ENCODE measurements at regions not wholly inside any gene's neighbourhood (a gene's known extent, or its start where the extent isn't known, plus 50 kb on each side); places are given as distances from the start of the nearest gene placed in this dataset.

GRCh38 chr20:63132131-63132714, 83.7 kb downstream of the YTHDF1 start:
- no peak overlapping the region for H3K27ac Mint-ChIP-seq
- H3K4me1 Mint-ChIP-seq: no peaks in the 10 kb centered on the region
- H3K27me3 Mint-ChIP-seq: peaks cover 8% of the 10 kb centered on the region
- H3K36me3 Mint-ChIP-seq: no peaks in the 10 kb centered on the region
- no peak overlapping the region for H3K4me3 Mint-ChIP-seq
- no peaks in the 10 kb centered on the region for H3K9me3 Mint-ChIP-seq

DNA sequence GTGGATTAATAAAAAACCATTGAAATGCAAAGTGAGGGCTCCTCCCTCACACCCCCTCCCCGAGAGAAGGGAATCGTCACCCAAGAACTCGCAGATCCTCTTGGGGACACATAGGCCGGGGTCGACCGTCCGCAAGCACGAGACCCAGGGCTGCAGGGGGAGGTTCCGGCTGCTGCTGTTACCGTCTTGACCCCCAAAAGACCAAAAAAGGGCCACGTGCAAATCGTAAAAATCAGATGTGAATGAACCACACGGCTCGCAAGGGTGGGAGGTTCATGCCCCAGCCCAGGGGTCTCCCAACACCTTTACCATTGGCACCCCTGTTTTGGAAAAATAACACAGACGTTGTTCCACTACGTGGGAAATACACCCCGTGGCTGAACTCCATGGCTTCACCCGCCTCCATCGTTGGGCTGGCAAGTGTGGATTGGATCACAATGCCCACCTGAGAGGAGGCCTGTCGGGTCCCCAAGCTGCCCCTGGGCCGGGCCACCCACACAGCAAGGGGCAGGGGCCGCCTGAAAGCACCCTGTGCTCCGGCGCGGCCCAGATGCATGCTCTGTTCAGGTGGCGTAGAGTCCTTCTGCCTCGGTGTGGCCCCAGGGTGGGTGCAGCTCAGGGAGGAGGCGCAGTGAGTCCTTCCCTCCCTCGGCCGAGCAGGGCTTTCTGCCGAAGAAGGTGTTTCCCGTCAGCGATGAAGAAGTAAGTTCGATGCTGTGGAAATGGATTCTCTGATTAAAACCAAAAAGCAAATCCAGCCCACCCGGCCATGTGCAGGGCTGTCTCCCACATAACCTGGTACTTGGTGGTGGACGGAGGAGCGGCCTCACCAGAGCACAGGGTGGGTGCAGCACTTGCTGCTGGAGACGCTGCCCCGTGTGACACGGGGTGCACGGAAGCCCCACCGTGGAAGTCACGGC, 85.0 kb downstream of the YTHDF1 start:
- no peaks in the 10 kb centered on the region for H3K36me3 Mint-ChIP-seq
- no peak overlapping the region for H3K4me3 Mint-ChIP-seq
- no peak overlapping the region for H3K27ac Mint-ChIP-seq
- peaks cover 8% of the 10 kb centered on the region for H3K27me3 Mint-ChIP-seq
- no peaks in the 10 kb centered on the region for H3K9me3 Mint-ChIP-seq
- H3K4me1 Mint-ChIP-seq: no peaks in the 10 kb centered on the region

DNA sequence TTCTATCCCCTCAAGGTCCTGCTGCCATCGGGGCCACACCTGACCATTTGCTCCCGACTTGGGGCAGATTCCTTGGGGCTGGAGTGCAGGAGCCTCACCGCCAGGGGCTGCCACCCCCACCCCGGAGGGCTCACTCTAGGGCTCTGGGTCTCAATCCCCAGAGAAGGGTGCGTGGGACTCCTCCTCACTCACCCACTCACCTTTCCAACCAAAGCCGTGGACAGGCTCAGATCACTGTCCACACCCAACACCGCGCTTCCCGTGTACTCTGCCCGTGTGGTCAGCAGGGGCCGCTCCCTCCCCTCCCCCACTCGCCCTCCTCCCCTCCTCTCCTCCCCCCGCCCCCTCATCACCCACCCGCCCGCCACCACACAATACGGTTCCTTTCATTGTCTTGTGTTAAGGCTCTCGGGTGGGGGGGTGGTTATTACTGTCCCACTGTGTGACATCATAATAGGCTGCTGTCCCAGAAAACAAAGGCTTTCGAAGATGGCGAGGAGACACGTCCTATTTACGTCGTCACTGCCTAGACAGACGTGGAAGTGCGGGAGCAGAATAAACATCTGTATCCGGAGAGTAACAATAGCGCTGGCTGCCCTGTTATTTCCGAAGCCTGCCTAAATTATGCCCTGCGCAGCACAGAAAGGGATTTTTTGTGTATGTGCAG, 85.8 kb downstream of the YTHDF1 start:
- H3K4me3 Mint-ChIP-seq: no peak overlapping the region
- no peaks in the 10 kb centered on the region for H3K4me1 Mint-ChIP-seq
- H3K9me3 Mint-ChIP-seq: no peaks in the 10 kb centered on the region
- H3K27me3 Mint-ChIP-seq: peaks cover 8% of the 10 kb centered on the region
- no peaks in the 10 kb centered on the region for H3K36me3 Mint-ChIP-seq
- H3K27ac Mint-ChIP-seq: no peak overlapping the region

DNA sequence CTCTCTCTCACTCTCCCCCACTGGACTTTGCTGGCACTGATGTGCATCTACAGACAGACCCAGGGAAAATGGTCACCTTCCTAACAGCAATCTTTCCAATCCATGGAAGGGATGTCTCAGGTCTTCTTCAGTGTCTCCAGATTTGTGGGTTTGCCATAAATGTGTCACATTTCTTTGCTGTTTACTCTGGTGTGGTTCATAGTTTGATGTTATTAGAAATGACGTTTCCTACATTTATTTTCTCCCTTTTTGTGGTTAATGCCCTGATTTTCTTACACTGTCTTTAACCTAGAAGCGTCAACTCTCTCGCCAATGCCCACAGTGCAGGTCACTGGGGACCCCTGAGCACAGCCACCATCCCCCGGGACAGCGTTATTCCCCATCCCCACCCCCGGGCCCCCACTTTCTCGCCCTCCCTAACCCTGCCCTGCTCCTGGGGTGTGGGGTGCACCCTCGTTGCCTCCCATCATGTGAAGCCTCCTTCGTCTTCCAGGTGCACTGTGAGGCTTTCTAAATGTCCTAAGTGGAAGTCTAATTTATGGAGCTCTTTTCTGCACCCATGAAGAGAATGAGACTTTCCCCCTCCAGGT, 86.5 kb downstream of the YTHDF1 start:
- Mint-ChIP-seq H3K9me3 (no peaks in the 10 kb centered on the region), H3K4me3 (no peak overlapping the region), H3K27ac (no peak overlapping the region), H3K36me3 (no peaks in the 10 kb centered on the region), H3K4me1 (no peaks in the 10 kb centered on the region), H3K27me3 (peaks cover 10% of the 10 kb centered on the region)

DNA sequence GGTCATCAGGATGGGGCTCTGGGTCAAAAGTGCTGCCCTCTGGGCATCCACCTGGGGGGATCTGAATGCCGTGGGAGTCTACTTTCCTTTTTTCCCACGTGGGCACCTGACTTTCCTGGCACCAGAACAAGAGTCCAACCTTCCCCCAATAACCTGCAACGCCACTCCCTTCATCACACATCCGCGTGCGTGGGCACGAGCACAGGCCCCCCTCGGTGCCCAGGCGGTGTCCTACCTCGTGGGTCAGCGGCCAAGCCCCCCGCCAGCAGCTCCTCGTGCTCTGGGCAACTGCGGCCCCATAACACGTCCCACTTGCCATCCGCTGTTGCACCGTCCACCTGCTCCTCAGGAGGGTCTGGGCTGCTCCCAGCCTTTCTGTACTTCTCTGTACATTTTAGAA, 87.0 kb downstream of the YTHDF1 start:
- H3K36me3 Mint-ChIP-seq: no peaks in the 10 kb centered on the region
- no peaks in the 10 kb centered on the region for H3K9me3 Mint-ChIP-seq

DNA sequence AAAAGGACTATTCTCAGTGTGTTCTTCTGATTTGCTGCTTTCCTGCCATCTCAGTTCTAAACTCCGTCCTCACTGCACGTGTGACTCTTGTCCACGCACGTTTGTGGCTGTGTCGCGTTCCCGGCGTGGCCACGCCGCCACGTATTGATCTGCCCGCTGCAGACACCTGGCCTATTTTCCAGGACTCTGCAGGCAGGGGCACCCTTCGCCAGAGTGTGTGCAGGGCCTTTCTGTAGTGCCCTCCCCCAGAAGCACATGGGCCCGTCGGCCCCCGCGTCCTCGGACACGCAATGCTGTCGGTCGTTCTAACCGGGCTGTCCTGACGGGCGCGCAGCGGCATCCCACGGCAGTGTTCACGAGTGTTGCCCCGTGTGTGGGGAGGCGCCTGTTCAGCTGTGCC, 87.6 kb downstream of the YTHDF1 start:
- Mint-ChIP-seq H3K4me3 (no peak overlapping the region), H3K4me1 (no peaks in the 10 kb centered on the region), H3K9me3 (no peaks in the 10 kb centered on the region), H3K36me3 (no peaks in the 10 kb centered on the region), H3K27me3 (peaks cover 11% of the 10 kb centered on the region), H3K27ac (no peak overlapping the region)

More for the DNA sequence above, 87.0 kb downstream of the YTHDF1 start:
- Mint-ChIP-seq H3K27me3 (peaks cover 11% of the 10 kb centered on the region), H3K27ac (no peak overlapping the region), H3K4me1 (no peaks in the 10 kb centered on the region), H3K4me3 (no peak overlapping the region)

DNA sequence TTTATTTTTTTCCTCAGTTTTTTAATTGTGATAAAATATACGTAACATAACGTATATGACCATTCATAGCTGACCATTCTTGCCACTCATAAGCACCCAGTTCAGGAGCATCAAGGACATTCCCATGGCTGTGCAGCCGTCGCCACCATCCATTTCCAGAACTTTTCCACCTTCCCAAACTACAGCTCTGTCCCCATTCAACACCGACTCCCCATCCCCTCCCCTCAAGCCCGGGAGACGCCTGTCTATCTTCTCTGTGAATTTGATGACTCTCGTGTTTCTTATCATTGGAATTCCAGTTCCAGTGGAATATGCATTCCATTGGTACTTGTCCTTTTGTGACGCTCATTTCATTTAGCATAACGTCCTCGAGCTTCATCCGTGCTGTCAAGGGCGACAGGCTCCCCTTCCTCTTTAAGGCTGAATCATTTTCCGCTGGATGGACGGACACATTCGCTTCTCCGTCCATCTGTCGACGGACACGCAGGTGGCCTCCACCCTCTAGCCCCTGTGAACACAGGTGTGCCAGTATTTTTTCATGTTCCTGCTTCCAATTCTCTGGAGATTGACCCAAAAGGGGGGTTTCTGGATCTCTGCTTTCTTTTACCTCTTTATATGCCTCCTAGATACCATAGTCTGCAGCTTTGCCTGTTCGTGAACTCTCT, 88.1 kb downstream of the YTHDF1 start:
- Mint-ChIP-seq H3K9me3 (no peaks in the 10 kb centered on the region), H3K27ac (no peak overlapping the region), H3K4me3 (no peak overlapping the region), H3K27me3 (peaks cover 11% of the 10 kb centered on the region), H3K4me1 (no peaks in the 10 kb centered on the region), H3K36me3 (no peaks in the 10 kb centered on the region)

- Mint-ChIP-seq H3K27ac (no peak overlapping the region), H3K36me3 (no peaks in the 10 kb centered on the region), H3K9me3 (no peaks in the 10 kb centered on the region), H3K4me3 (no peak overlapping the region), H3K27me3 (peaks cover 11% of the 10 kb centered on the region), H3K4me1 (no peaks in the 10 kb centered on the region)
These were observed 88.8 kb downstream of the YTHDF1 start for GRCh38 chr20:63126876-63127699.

DNA sequence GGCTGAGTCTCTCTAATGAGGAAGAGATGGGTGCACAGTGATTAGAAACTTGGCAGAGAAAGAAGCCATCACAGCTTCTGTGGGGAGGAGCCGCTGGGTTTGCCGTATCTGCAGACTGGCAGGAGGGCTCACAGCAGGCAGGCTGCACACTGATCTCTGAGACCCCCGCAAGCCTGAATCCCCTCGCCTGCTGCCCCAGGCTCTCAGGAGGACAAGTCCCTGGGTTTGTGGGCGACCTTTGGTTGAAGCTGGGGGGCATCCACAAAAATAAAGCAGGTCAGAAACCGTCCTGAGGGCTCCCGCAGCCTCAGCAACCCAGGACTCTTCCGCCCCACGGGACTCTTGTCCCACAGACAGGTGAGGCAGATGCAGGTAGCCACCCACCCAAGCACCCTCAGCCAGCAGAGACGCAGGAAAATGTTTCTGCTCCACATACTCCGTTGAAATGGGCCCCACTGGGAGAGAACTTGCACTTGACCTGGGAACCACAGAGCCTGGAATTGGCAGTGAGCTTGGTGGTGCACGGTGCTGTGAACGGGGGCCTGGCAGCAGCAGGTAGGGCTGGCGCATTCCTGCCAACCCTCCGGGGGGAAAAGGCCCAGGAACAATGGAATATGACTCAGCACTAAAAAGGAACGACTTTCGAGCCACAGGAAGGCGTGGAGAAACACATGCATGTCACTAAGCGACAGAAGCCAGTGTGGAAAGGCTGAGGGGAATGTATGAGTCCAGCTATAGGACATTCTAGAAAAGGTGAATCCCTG, 89.9 kb downstream of the YTHDF1 start:
- H3K4me1 Mint-ChIP-seq: no peaks in the 10 kb centered on the region

DNA sequence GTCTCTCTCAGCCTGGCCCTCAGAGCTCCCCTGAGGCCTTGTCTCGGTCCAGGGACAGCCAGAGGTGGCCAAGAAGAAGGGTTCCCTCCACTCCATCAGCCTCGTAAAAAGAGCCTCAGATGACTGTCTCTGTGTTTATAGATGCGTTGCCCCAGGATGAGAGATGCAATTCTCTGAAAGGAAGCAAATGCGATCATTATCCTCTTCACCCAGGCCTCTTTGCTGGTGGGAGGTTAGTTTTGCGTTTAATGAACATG, 90.4 kb downstream of the YTHDF1 start:
- no peaks in the 10 kb centered on the region for H3K9me3 Mint-ChIP-seq
- H3K36me3 Mint-ChIP-seq: no peaks in the 10 kb centered on the region
- no peak overlapping the region for H3K27ac Mint-ChIP-seq
- H3K27me3 Mint-ChIP-seq: peaks cover 9% of the 10 kb centered on the region
- no peaks in the 10 kb centered on the region for H3K4me1 Mint-ChIP-seq
- H3K4me3 Mint-ChIP-seq: no peak overlapping the region

More for the DNA sequence above, 89.9 kb downstream of the YTHDF1 start:
- no peaks in the 10 kb centered on the region for H3K36me3 Mint-ChIP-seq
- peaks cover 9% of the 10 kb centered on the region for H3K27me3 Mint-ChIP-seq
- no peak overlapping the region for H3K27ac Mint-ChIP-seq
- no peak overlapping the region for H3K4me3 Mint-ChIP-seq
- H3K9me3 Mint-ChIP-seq: no peaks in the 10 kb centered on the region

GRCh38 chr20:63124782-63125580, 91.0 kb downstream of the YTHDF1 start:
- Mint-ChIP-seq H3K27ac (no peak overlapping the region), H3K4me1 (no peaks in the 10 kb centered on the region), H3K9me3 (no peaks in the 10 kb centered on the region), H3K36me3 (no peaks in the 10 kb centered on the region), H3K27me3 (peaks cover 9% of the 10 kb centered on the region), H3K4me3 (no peak overlapping the region)

- Mint-ChIP-seq H3K36me3 (no peaks in the 10 kb centered on the region), H3K27ac (no peak overlapping the region), H3K4me1 (no peaks in the 10 kb centered on the region), H3K4me3 (no peak overlapping the region), H3K27me3 (peaks cover 6% of the 10 kb centered on the region), H3K9me3 (no peaks in the 10 kb centered on the region)
These were observed 91.7 kb downstream of the YTHDF1 start for GRCh38 chr20:63124092-63124781.

DNA sequence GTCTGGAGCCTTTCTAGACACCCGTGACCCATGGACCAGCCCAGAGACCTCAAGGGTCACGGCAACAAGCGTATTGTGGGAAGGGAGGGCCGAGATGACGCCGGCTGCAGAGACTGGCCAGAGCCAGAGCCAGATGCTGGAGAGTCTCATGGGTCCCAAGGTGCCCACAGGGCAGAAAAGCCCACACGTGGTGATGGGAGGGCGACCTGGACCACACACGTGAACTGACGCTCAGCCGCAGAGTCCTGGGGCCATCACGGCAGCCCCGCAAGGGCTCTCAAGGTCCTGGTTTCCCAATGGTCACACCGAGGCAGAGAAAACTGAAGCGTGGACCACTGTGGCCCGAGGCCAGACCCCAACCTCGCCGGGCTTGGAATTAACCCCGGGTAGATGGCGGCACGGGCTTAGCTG, 92.6 kb downstream of the YTHDF1 start:
- Mint-ChIP-seq H3K27ac (no peak overlapping the region), H3K36me3 (no peaks in the 10 kb centered on the region), H3K27me3 (peaks cover 7% of the 10 kb centered on the region), H3K4me1 (no peaks in the 10 kb centered on the region), H3K9me3 (no peaks in the 10 kb centered on the region), H3K4me3 (no peak overlapping the region)
